Retinal pigment epithelial cell (primary cell): ENCODE measurements at regions not wholly inside any gene's neighbourhood (a gene's known extent, or its start where the extent isn't known, plus 50 kb on each side); places are given as distances from the start of the nearest gene placed in this dataset.
"Not testable (repeated sequence)": the region's sequence is repeated elsewhere in the genome, so short reads cannot be mapped to it uniquely, and the experiment has no call there.

ENCODE experiments used
- DNase-seq: peaks from one replicate; pipeline ENCODE4 v3.0.0-alpha.2; 2010; ENCODE audit warnings: low read depth
- H3K4me3 ChIP-seq: 2 replicates; pipeline ENCODE4 v1.5.1; 2011; ENCODE audit warnings: mild to moderate bottlenecking, low read length, control low read depth, moderate library complexity
- CTCF ChIP-seq: conservative IDR thresholded peaks from 2 replicates; pipeline ENCODE4 v1.5.1; 2011; ENCODE audit warnings: low read depth, low read length, control low read depth, inconsistent platforms

GRCh38 chr19:20453425-20453935, 112.1 kb downstream of the ZNF737 start:
- no peak for DNase-seq

GRCh38 chr19:20444202-20444885, 121.2 kb downstream of the ZNF737 start:
- H3K4me3 ChIP-seq: no peak overlapping the region
- no peak for DNase-seq
- no peak for TF ChIP-seq CTCF

More at GRCh38 chr19:20453425-20453935, 112.1 kb downstream of the ZNF737 start:
- H3K4me3 ChIP-seq: no peak overlapping the region
- no peak for TF ChIP-seq CTCF

- DNase-seq, H3K4me3 ChIP-seq: not testable (repeated sequence)
These were observed 133.2 kb downstream of the ZNF737 start for GRCh38 chr19:20432266-20432842.

- TF ChIP-seq CTCF: no peak
- no peak overlapping the region for H3K4me3 ChIP-seq
- no peak for DNase-seq
These were observed 133.8 kb downstream of the ZNF737 start for GRCh38 chr19:20431826-20432225.

GRCh38 chr19:20423381-20424197, 142.0 kb downstream of the ZNF737 start:
- no peak for DNase-seq
- peak overlapping the region; percentile 77 for H3K4me3 ChIP-seq

GRCh38 chr19:20422216-20423205, 143.1 kb downstream of the ZNF737 start:
- H3K4me3 ChIP-seq: peak overlapping the region; percentile 77
- no peak for TF ChIP-seq CTCF
- DNase-seq: peak; percentile 55

More at GRCh38 chr19:20423381-20424197, 142.0 kb downstream of the ZNF737 start:
- no peak for TF ChIP-seq CTCF
